Neural progenitor cell (in vitro differentiated cells): ENCODE measurements at regions not wholly inside any gene's neighbourhood (a gene's known extent, or its start where the extent isn't known, plus 50 kb on each side); places are given as distances from the start of the nearest gene placed in this dataset.

Experiments
- EZH2 ChIP-seq: fragments of 200-600 bp; sonication (generic); IDR thresholded peaks from 2 replicates; pipeline ENCODE4 v1.6.1; 2017; ENCODE audit warnings: antibody characterized with exemption, mild to moderate bottlenecking, moderate library complexity
- EZH2phosphoT487 ChIP-seq: fragments of 200-600 bp; sonication (generic); IDR thresholded peaks from 2 replicates; pipeline ENCODE4 v1.6.1; 2017; ENCODE audit warnings: antibody characterized with exemption
- TF ChIP-seq, protein P1 (sequence below): fragments of 200-600 bp; sonication (generic); IDR thresholded peaks from 2 replicates; pipeline ENCODE4 v1.5.1; 2017; ENCODE audit warnings: antibody characterized with exemption, mild to moderate bottlenecking

DNA sequence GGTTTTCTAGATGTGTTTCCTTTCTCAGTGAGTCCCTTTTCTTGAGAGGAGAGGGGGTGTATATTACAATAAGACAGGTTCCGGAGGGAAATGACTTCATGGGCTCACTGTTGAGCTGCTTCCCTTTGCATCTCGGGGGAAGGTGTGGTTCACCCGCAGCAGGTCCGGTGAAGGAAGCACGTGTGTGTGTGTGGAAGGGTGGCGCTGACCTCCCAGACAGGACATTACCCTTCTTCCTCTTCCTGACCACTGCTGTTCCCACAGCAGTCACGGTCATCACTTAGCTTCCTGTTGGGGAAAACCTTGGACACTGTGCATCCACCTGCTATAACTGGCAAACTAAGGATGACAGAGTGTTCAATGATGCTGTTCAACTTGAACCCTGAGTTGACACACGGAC, 83.6 kb downstream of the PLEKHG1 start:
- TF ChIP-seq EZH2 (no peak), EZH2phosphoT487 (no peak)
- TF ChIP-seq, protein P1, sequence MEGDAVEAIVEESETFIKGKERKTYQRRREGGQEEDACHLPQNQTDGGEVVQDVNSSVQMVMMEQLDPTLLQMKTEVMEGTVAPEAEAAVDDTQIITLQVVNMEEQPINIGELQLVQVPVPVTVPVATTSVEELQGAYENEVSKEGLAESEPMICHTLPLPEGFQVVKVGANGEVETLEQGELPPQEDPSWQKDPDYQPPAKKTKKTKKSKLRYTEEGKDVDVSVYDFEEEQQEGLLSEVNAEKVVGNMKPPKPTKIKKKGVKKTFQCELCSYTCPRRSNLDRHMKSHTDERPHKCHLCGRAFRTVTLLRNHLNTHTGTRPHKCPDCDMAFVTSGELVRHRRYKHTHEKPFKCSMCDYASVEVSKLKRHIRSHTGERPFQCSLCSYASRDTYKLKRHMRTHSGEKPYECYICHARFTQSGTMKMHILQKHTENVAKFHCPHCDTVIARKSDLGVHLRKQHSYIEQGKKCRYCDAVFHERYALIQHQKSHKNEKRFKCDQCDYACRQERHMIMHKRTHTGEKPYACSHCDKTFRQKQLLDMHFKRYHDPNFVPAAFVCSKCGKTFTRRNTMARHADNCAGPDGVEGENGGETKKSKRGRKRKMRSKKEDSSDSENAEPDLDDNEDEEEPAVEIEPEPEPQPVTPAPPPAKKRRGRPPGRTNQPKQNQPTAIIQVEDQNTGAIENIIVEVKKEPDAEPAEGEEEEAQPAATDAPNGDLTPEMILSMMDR: no peak
